Fibroblast of skin of right quadriceps (primary cell): ENCODE measurements at regions not wholly inside any gene's neighbourhood (a gene's known extent, or its start where the extent isn't known, plus 50 kb on each side); places are given as distances from the start of the nearest gene placed in this dataset.
"Not testable (repeated sequence)": the region's sequence is repeated elsewhere in the genome, so short reads cannot be mapped to it uniquely, and the experiment has no call there.

Source experiments
- DNase-seq: peaks from one replicate; pipeline ENCODE4 v3.0.0-alpha.2; 2013

DNA sequence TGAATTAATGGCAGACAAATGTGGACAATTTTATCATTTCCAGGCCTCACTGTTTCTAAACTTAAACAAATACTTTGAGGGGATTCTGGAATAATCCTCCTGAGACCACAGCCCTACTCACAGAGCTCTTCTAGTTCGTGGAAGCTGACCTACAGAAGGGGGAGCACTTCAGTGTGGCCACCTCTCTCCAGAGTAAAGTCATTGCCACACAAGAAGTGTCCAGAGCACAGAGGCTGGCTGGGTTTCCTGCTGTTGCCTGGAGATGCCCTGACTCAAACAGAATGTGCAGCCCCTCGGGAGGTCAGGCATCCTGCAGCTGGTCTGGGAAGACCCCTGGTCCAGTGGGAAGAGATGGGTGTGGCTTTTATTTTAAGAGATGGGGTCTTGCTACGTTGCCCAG, 110.9 kb downstream of the QRSL1 start:
- no peak for DNase-seq

DNA sequence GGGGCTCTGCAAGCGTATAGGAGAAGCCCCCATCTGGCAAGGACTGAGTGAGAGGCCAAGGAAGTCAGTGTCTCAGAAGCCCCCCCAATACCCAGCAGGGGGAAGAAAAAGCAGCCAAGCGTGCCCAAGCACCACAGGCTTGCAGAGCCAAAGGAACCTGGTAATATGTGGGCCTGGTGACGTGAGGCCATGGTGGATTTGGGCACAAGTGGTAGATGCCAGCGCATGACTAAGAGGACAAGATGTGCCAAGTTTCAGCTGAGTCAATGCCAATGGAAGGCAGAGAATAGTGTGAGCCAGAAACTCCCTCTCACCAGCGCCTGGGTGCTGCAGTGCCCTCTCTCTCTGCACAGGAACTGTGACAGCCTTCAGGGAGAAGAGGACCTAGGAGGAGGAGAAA, 110.0 kb downstream of the QRSL1 start:
- DNase-seq, result no peak

DNA sequence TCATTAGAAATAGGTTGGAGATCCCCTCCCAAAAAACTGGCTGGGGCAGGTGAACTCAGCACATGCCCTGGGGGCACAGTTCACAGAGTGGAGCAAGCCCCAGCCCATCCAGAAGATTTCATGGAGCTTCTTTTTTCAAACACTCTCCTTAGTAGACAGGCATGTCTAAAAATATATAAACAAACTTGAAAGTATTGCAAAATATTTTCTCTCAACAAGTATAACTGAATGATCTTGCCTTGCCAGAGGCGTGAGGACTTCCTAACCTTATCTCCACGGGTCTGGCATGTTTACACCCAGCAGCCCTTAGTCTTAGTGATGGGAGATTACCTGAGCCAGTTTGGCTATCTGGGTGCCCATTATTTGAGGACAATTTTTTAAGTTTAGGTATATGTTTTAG, 107.1 kb downstream of the QRSL1 start:
- DNase-seq, result no peak

GRCh38 chr6:106735828-106736227, 106.5 kb downstream of the QRSL1 start:
- DNase-seq, result no peak

DNA sequence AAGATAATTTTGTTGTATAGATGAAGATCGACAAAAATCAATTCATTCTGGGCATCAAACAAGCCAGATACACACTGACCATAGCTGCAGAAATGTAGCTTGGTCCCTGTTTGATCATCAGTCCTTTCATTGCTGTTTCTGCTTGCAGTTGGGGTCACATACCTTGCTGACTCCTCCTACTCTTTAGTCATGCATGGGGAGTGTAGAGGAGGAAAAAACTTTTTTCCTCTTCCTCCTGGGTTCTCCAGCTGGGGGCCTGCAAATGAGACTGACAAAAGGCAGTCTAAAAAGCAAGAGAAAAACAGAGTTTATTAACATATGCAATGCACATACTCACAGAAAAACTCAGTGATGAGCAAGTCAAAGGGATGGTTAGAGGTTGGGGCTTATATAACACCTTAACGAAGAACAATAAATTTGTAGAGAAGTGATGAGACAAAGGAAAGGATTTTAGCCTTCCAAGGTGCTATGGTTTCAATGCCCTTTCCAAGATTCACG, 105.8 kb downstream of the QRSL1 start:
- DNase-seq, result no peak

- DNase-seq, result no peak
Observed at GRCh38 chr6:106733386-106733785, 104.0 kb downstream of the QRSL1 start.

DNA sequence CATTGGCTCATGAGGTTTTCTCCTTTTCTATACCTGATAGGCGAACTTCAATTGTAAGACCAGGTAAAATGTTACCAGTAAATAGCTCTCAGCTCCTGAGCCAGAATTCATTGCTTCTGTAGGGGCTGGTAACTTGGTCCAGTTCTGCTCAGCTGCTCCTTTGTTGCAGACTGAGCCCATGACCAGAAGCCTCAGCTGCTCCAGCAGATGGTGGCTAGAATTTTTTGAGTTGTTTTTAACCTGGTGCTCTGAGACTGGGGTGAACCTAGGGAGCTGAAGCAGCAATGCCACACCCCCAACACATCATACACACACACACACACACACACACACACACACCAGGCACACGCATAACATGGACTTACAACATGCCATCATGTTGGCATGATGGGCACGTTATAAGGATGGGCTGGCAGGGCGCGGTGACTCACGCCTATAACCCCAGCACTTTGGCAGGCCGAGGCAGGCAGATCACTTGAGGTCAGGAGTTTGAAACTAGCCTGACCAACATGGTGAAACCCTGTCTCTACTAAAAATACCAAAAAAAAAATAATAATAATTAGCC, 103.1 kb downstream of the QRSL1 start:
- DNase-seq, result no peak

GRCh38 chr6:106731843-106732160, 102.4 kb downstream of the QRSL1 start:
- DNase-seq, result no peak

DNA sequence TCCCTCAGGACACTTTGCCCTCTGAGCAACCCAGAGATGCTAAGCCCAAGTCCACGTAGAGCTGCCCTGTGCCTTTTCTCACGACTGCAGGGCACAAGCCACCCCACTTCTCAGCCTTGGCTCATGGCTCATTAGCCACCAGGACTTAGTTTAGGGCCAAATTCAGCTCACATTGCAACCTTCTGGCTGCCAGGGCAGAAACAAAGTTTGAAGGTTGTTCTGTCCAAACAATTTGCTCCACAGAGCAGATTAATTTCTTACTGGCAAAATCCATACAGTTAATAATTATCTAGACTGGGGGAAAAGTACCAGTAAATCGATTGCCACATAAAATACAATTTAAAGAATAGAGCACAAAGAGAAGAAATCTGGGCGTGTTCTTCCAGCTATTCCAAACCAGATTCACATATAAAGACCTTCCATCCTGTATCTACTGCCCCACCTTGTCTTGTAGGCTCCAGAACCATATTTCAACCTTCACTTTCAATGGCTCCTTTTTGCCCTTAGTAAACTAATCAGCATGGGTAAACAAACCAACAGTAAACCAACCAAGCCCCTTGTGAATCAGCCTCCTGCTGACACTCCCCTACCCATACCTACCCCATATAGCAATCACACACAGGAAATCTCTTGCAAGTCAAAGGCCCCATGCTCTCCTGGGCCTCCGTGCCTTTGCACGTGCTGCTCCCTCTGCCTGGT, 101.9 kb downstream of the QRSL1 start:
- no peak for DNase-seq

- no peak for DNase-seq
Observed at GRCh38 chr6:106730718-106731117, 101.3 kb downstream of the QRSL1 start.

DNA sequence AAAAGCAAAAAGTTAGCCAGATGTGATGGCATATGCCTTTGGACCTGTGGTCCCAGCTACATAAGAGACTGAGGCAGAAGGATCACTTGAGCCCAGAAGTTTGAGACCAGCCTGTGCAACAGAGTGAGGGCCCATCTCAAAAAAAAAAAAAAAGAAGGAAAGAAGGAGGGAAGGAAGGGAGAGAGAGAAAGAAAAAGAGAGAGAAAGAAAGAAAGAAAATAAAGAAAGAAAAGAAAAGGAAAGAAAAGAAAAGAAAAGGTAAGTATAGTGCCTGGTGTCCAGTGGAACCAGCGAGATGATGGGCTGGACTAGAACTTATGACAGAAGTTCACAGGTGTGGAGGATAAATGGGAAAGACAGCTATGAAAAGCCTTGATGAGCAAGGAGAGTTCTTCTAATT, 100.9 kb downstream of the QRSL1 start:
- DNase-seq, result no peak

- no peak for DNase-seq
Observed at GRCh38 chr6:106729841-106730240, 100.5 kb downstream of the QRSL1 start.

- DNase-seq, result no peak
Observed at GRCh38 chr6:106728296-106728870, 99.0 kb downstream of the QRSL1 start.

- no peak for DNase-seq
Observed at GRCh38 chr6:106727480-106728149, 98.2 kb downstream of the QRSL1 start.

- DNase-seq, result no peak
Observed at GRCh38 chr6:106724848-106725247, 95.5 kb downstream of the QRSL1 start.

GRCh38 chr6:106724337-106724736, 95.0 kb downstream of the QRSL1 start:
- DNase-seq, result no peak

DNA sequence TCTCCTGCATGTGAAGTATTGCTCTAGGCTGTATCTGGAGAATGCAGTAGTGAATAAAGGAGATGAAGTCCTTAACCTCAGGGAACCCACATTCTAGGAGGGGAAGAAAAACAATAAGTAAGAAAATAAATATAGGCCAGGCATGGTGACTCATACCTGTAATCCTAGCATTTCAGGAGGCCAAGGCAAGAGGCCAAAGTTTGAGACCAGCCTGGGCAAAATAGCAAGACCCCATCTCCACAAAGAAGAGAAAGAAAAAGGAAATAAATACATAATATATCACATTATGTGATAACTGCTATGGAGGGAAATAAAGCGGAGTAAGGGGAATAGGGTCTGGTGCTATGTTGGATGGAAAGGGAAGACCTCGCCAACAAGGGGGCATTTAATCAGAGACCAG, 94.0 kb downstream of the QRSL1 start:
- DNase-seq, result not testable (repeated sequence)

- not testable (repeated sequence) for DNase-seq
Observed at GRCh38 chr6:106721189-106721588, 91.8 kb downstream of the QRSL1 start.
